OCI-LY3 (cell line): ENCODE measurements at regions not wholly inside any gene's neighbourhood (a gene's known extent, or its start where the extent isn't known, plus 50 kb on each side); places are given as distances from the start of the nearest gene placed in this dataset.

Experiments
- CTCF ChIP-seq: fragments of 200-600, 300-600 bp; sonication (generic); IDR thresholded peaks from 2 replicates; pipeline ENCODE4 v1.5.1; 2014; ENCODE audit warnings: antibody characterized with exemption, low read length, low read depth
- EZH2phosphoT487 ChIP-seq: fragments of 200-600 bp; shearing (Covaris generic); IDR thresholded peaks from 2 replicates; pipeline ENCODE4 v1.6.1; 2018; ENCODE audit warnings: antibody characterized with exemption, mixed run types, low read depth

- TF ChIP-seq CTCF (no peak), EZH2phosphoT487 (no peak)
Measured at GRCh38 chr15:47514200-47514652, 203.1 kb upstream of the SEMA6D start.
